ENCODE measurements at regions not wholly inside any gene's neighbourhood (a gene's known extent, or its start where the extent isn't known, plus 50 kb on each side); places are given as distances from the start of the nearest gene placed in this dataset.
"Not testable (repeated sequence)": the region's sequence is repeated elsewhere in the genome, so short reads cannot be mapped to it uniquely, and the experiment has no call there.

DNA sequence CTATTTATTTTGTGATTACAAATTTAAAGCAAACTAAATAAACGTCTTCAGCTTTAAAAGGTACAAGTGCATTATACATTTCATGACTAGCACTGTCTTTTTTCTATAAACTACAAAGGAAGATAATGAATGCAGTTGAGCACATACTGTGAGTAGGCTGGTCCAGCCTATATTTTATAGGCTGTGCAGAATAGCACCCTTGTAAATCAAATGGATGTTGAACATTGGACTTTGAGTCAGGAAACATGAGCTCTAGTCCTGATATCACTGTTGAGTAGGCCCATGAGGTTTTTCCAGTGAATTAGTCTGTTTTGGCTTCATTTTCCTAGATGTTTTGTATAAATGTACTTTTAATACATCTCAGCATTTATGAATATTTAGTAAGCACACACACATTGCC is 447.3 kb upstream of the KCNMB2 start:
- peak; percentile 98 for FAIRE-seq

DNA sequence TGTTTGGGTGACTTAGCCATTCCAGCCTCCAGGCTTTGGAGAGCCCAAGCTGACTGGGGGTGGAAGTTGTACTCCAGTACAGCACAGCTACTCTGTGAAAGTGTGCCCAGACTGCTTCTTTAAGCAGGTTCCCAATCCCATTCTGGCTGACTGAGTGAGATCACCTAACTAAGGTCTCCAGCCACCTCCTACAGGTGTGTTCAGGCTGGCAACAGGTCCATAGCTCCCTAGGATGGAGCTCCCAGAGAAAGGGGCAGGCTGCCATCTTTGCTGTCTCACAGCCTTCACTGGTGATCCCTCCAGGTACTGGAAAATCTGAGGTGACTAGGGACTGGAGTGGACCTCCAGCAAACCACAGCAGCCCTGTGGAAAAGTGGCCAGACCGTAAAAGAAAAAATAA is 445.3 kb upstream of the KCNMB2 start:
- FAIRE-seq: no peak

DNA sequence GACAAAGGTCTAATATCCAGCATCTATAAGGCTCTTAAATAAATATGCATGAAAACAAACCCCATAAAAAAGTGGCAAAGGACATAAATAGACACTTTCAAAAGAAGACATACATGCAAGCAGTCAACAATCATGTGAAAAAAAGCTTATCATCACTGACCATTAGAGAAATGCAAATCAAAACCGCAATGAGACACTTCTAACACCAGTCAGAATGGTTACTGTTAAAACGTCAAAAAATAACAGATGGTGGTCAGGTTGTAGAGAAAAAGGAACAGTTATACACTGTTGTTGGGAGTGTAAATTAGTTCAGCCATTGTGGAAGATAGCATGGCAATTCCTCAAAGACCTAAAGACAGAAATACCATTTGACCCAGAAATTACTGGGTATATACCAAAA is 440.7 kb upstream of the KCNMB2 start:
- FAIRE-seq: no peak

DNA sequence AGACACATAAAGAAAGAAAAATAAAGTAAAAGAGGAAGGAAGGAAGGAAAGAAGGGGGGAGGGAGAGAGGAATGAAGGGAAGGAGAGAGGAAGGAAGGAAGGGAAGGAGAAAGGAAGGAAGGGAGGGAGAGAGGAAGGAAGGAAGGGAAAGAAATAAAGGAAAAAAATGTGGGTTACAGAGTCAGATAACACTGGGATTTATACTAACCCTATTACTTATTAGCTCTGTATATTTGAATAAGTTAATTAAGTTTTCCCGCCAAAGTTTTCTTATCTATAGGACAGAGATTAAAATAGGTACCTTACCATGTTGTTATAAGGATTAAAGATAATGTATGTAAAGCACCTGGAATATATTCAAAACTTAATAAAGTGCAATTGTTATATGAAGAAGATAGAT is 439.3 kb upstream of the KCNMB2 start:
- no peak for FAIRE-seq

DNA sequence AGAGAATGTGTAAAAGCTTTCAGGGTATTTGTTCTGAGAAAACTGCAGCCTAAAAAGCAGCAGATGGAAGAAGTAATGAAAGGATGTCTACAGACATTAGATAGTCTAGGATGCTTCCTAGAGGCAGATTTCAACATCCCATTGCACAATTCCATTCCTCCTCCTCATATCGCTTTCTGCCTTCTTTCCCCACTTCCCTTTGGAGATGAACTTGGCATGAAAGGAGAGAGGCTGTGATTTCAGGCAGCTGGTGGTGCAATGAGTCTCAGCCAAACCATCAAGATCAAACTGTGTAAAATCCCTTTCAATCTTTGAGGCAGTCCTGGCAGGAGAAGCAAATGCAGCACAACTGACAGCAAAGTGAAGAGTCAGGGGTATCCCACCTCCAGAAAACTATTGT is 438.7 kb upstream of the KCNMB2 start:
- peak; percentile 91 for FAIRE-seq

DNA sequence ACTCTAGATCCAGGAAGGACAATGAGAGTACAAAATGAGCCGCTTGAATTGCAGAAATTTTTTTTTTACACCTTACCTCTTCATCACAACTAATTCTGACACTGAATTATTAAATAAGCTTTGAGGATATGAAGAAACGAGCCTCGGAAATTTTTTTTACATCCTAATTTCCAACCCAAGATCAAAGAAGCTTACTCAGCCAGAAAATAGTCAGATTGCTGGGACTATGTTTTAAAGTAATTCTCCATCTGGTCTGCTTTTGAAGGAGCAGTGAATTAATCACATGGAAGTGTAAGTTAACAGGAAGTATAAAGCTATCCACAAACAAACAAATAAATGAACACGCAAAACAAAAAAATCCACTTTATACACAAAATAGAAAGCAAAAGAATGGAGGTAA is 437.0 kb upstream of the KCNMB2 start:
- peak; percentile 95 for FAIRE-seq

DNA sequence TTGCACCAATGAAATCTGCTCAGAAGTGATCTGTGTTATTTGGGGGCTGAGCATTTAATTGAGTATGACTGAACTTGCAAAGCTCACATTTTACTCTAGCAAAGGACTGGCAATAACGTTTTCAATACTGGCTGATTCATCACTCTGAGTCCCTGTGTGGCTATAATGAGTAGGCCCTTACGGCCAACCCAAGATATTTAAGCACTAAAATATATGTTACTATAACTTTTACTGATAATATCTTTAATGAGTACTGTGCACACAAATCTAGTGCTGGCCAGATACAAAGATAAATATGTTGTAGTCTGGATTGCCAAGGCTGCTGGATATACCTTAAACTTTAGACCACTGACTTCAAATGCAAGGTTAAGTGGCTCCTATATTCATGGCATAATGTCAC is 436.4 kb upstream of the KCNMB2 start:
- FAIRE-seq: peak; percentile 72

DNA sequence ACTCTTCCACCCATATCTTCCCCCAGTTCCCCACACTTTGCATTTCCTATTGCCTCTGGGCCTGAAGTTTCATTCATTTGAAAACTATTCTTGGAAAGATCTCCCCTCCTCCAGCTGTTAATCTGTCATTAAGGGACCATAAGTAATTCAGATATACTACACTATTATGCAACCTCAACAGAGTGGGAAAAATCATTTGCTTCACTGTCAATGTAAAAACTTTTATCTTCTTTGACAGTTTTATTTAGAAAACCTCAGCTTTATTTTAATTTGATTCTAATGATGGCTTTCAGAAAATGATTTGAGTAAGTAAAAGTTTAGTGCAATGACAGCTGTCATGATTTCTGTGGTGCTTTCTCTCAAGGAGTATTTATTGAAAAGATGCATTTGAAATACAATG is 435.3 kb upstream of the KCNMB2 start:
- FAIRE-seq: peak; percentile 98

DNA sequence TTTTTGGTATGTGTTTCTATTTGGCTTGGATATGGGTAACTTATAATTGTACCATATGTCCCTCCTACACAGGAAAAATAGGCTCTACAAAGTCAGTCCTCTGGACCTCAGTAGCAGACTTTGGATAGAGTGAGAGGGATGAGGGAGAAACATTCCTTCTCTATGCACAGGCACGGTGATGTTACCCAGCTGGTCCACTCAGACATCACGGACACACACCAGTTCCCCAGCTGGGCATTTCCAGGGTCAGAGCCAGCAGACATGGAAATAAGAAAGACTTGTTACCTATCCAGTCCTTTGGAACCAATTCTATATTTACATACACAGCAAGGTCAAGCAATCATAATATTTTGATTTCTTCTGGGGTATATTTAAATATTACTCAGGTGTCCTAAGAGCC is 433.1 kb upstream of the KCNMB2 start:
- no peak for FAIRE-seq

DNA sequence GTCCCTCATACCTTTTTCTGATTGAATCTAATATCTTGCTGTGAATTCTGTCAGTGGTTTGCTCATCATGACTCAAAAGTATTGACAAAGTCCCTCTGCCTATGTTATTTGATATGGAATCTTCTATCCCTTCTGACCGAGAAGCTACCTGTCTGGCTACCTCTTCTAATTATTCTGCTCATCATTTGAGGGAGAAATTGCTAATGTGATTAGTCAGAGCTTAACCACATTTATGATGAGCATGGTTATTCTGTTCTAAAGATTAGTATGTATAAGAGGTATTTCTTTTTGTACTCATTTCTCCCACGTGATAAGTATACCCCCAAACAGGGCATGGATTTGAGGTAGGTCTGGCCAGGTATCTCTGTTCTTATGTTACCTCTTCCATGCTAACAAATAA is 428.4 kb upstream of the KCNMB2 start:
- FAIRE-seq: no peak

DNA sequence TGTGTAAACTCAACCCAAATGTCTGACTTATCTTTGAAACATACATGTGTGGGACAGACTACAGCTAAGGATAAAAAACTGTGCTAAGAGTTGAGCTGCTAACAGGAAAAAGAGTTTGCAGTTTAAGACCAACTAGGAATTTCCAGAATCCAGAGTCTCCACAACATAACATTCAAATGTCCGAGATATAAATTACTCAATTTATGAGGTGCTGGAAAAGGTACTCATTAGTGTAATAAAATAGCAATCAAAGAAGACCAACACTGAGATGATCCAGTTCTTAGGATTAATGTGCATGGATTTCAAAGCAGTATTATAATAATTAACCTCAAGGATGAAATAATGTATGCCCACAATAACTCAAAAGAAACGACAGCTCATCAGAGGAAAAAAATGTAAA is 426.5 kb upstream of the KCNMB2 start:
- peak; percentile 89 for FAIRE-seq

DNA sequence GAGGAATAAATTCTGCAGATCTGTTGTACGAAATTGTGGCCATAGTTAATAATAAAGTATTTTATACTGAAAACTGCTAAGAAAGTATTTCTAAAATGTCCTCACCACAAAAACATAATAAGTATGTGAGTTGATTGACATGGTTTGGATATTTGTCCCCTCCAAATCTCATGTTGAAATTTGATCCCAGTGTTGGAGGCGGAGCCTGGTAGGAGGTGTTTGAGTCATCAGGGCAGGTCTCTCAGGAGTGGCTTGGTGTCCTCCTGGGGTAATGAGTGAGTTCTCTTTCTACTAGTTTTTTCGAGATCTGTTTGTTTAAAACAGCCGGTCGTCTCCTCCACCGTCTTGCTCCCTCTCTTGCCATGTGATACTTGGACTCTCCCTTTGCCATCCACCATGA is 424.1 kb upstream of the KCNMB2 start:
- FAIRE-seq: no peak

DNA sequence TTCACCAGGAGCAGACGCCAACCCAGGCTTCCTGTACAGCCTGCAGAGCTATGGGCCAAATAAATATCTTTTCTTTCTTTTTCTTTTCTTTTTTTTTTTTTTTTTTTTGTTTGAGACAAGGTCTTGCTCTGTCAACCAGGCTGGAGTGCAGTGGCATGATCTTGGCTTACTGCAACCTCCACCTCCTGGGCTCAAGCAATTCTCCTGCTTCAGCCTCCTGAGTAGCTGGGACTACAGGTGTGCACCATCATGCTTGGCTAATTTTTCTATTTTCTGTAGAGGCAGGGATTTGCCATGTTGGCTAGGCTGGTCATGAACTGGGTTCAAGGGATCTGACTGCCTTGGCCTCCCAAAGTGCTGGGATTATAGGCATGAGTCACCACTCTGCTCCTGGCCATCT is 423.7 kb upstream of the KCNMB2 start:
- not testable (repeated sequence) for FAIRE-seq

DNA sequence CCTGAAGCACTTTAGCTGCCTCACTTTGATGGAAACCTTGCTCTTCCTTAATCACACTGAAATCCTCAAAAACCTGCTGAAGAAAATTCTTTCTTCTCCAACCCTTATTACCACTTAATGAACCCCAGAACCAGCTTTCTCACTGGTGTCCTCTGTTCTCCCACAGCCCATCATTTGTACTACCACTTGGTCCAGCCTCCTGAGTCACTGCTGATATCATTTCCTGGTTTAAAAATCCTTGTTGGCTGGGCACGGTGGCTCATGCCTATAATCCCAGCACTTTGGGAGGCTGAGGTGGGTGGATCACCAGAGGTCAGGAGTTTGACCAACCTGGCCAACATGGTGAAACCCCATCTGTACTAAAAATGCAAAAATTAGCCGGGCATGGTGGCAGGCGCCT is 418.6 kb upstream of the KCNMB2 start:
- FAIRE-seq: no peak

DNA sequence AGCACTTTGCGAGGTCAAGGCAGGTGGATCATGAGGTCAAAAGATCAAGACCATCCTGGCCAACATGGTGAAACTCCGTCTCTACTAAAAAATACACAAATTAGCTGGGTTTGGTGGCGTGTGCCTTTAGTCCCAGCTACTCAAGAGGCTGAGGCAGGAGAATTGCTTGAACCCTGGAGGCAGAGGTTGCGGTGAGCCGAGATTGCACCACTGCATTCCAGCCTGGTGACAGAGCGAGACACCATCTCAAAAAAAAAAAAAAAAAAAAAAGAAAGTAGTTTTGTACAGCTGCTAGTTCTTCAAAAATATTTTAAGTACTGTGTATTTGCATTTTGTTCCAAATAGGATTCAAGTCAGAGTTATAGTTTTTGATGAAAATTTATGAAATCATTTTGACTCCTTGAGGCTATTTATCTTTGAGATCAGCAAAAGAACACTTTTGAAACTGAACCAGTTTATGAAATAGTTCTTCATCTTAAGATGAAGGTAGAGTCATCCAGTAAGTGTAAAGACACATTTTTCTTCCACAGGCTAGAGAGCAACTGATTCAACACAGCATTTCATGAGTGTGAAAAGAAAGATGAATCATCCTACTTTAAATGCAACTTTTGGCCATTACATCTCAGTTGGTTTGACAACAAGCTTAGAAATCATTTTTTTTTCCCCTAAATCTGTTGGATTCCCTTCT is 416.5 kb upstream of the KCNMB2 start:
- FAIRE-seq: not testable (repeated sequence)

DNA sequence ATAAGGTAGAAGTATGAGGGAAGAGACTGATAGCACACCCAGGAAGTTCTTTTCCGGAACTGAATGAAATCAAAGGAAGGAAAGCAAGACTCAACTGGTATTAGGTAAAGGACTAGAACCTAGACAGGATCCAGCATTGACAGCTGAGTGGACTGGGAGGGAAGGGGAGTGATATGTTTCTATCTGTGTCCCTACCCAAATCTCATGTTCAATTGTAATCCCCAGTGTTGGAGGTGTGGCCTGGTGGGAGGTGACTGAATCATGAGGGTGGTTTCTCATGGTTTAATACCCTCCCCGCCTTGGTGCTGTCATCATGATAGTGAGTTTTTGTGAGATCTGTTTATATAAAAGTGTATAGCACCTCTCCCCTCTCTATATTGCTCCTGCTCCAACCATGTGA is 415.9 kb upstream of the KCNMB2 start:
- FAIRE-seq: no peak

DNA sequence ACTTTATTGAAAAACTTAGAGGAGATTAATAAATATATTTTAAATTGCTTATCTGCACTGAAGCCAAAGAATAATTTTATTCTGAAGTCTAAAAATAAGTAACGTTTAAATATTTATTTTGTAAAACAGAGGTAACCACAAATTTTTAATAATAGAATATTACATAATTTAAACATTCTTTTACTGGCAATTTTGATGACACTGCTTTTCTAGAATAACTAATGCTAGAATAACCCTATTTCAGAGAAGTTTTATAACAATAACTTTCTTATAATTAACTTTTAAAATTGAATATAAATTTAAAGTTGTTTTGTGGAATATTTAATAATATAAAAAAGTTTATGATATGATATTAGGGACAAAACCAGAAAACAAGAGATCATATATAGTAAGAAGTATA is 409.6 kb upstream of the KCNMB2 start:
- peak; percentile 71 for FAIRE-seq

DNA sequence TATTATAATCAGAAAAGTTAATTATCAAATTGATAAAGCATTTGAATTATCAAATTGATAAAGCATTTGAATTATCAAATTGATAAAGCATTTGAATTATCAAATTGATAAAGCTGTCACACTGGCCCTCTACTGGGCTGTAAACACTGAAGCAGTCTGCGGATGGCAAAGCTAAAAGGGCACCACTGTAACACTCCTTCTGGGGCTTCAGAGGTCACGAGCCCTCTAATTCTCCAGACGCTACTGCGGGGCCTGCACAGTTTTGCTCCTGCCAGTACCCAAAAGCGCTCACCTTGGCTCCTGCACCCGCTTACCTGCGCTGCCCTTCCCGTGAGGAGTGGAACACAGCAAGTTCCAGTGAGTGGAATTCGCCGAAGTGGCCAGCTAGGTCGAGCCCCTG is 409.0 kb upstream of the KCNMB2 start:
- no peak for FAIRE-seq

DNA sequence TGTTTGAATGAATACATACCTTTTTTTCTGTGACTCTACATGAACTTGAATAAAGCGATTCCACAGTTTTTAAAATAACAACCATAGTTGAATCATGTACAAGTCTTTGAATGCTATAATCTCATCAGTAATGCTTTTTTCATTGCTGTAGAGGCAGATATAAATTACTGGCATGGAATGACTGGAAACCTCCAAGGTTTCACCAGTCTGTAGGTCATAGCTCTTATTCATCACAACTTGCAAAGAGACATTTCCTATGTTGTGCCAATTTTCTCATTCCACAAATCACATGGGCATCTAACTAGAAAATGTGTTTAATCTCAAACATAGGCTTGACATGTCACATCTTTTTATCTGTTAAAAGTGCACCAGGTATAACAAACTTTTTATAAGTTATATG is 407.1 kb upstream of the KCNMB2 start:
- FAIRE-seq: no peak

DNA sequence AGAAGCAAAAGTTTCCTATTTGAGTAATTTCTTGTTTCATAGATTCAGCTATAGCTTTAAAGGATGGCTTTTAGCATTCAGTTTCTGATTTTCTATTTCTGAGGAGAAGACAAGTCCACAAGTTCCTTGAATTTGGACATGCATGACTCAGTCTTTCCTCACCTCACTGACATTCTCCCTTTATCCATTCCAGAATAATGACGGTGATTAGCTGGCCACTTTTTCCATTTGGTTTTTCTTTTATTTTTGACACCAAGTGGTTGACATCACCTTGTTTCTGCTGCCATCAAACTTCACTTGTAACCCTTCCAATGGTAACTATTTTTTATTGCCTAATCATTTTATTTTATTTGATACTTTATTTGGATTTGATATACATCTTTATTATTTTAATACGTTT is 404.4 kb upstream of the KCNMB2 start:
- no peak for FAIRE-seq

DNA sequence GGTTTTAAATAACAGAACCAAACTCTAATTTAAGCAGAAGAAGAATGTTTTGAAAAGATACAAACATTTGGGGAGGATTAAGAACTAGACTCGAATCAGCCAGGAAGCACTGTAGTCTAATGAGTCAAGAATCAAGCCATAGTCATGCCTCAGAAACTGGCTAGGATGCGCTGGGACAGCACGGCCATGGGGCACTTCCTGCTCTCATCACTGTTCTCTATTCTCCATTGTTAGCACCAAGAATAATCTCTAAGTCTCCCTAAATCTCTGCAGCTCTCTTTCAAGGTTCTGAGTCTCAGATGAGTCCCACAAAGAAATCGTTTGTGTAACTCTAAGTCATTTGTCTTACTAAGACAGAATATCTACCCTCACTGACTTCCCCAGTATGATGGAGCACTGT is 399.0 kb upstream of the KCNMB2 start:
- no peak for FAIRE-seq

DNA sequence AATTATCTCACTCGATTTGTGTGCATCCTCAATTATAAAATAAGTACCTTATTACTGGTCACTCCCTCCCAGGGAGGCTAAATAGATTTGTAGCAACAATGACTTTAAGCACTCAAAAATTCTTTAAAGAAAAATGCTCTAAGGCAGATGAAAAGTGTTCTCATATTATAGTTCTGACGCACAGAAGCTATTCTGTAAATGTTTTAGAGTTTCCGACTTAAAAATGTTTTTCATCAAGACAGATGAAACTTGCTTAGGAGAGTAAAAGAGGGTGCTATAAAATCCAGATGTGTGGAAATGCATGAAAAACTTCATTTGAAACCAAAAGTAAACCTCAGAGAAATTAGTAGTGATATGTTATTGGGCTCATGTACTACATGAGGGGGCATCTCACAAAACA is 398.4 kb upstream of the KCNMB2 start:
- FAIRE-seq: no peak

DNA sequence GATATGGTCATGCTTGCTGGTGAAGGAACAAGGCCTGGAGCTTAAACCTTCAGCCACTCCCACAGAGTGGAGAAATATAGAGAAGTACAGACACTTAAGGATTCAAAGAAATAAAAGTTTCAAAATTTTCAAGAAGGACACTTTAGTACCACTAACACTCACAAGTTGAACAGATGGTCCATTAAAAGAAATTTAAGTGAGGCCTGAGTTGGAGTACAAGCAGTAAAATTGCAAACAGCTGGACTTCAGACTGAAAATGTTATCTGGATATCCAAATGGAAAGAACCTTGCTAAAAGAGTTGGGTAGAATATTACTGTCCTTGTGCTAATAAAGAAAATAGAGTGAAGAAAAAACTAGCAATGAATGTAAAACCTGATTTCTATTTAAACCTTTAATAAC is 397.1 kb upstream of the KCNMB2 start:
- FAIRE-seq: no peak

DNA sequence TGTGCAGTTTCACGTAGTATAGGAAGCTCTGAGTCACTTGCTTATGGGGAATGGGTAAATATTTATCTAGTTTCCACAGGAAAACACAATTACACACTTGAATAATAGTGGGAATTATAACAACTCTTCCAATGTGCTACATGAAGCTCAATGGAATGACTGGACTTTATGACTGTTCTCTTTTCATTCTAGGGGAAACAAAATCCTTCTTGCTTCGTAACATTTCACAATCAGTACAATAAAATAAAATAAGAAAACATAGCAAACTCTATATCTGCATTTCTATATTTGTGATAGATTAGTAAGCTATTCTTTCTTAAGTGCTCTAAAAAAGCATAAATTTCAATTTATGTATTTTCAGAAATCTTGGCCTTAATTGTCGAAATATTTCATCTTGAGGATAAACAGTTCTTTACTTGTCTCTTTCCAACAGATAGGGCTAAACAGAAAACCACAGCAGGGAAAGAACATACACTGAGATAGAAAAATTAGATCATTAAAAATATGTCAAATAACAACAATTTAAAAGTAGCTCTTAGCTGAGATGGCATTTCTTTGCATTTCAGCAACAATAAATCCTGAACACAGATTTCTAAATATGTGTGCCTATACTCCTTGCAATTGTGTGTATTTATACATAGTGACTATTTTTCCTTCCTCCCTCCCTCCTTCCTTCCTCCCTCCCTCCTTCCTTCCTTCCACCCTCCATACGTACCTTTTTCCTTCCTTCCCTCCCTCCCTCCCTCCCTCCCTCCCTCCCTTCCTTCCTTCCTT is 395.5 kb upstream of the KCNMB2 start:
- peak; percentile 75 for FAIRE-seq

DNA sequence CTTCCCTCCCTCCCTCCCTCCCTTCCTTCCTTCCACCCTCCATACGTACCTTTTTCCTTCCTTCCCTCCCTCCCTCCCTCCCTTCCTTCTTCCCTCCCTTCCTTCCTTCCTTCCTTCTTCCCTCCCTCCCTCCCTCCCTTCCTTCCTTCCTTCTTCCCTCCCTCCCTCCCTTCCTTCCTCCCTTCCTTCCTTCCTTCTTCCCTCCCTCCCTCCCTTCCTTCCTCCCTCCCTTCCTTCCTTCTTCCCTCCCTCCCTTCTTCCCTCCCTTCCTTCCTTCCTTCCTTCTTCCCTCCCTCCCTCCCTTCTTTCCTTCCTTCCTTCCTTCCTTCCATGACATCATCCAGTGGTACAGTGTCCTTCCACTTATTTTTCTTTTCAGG is 394.9 kb upstream of the KCNMB2 start:
- not testable (repeated sequence) for FAIRE-seq
